Neural crest cell (in vitro differentiated cells): ENCODE measurements at regions not wholly inside any gene's neighbourhood (a gene's known extent, or its start where the extent isn't known, plus 50 kb on each side); places are given as distances from the start of the nearest gene placed in this dataset.

Source experiments
- DNase-seq: peaks from one replicate; pipeline ENCODE4 v3.0.0; 2021; ENCODE audit warnings: low read depth, mixed read lengths, low spot score
- H3K27ac Mint-ChIP-seq: one replicate; pipeline ENCODE4 v1.8.0; 2021; ENCODE audit warnings: mild to moderate bottlenecking, mixed read lengths; ENCODE audit not compliant: unreplicated experiment
- H3K27me3 Mint-ChIP-seq: 2 replicates; pipeline ENCODE4 v1.8.0; 2021; ENCODE audit warnings: low read depth, mild to moderate bottlenecking, mixed read lengths
- H3K36me3 Mint-ChIP-seq: 2 replicates; pipeline ENCODE4 v1.8.0; 2021; ENCODE audit warnings: low read depth, mild to moderate bottlenecking, mixed read lengths
- H3K4me1 Mint-ChIP-seq: 2 replicates; pipeline ENCODE4 v1.8.0; 2021; ENCODE audit warnings: mixed read lengths
- H3K4me3 Mint-ChIP-seq: one replicate; pipeline ENCODE4 v1.8.0; 2021; ENCODE audit warnings: mild to moderate bottlenecking, mixed read lengths
- H3K9me3 Mint-ChIP-seq: 2 replicates; pipeline ENCODE4 v1.8.0; 2021; ENCODE audit warnings: mixed read lengths
- TF ChIP-seq, protein P1 (sequence below): fragments of 200-600 bp; sonication (generic); conservative IDR thresholded peaks from 2 replicates; pipeline ENCODE4 v1.5.0; 2021; ENCODE audit warnings: antibody characterized with exemption, mild to moderate bottlenecking

- Mint-ChIP-seq H3K4me3 (no peak overlapping the region), H3K9me3 (peaks cover 17% of the 10 kb centered on the region), H3K36me3 (no peaks in the 10 kb centered on the region), H3K27ac (no peak overlapping the region), H3K27me3 (no peaks in the 10 kb centered on the region), H3K4me1 (no peaks in the 10 kb centered on the region)
- TF ChIP-seq, protein P1, sequence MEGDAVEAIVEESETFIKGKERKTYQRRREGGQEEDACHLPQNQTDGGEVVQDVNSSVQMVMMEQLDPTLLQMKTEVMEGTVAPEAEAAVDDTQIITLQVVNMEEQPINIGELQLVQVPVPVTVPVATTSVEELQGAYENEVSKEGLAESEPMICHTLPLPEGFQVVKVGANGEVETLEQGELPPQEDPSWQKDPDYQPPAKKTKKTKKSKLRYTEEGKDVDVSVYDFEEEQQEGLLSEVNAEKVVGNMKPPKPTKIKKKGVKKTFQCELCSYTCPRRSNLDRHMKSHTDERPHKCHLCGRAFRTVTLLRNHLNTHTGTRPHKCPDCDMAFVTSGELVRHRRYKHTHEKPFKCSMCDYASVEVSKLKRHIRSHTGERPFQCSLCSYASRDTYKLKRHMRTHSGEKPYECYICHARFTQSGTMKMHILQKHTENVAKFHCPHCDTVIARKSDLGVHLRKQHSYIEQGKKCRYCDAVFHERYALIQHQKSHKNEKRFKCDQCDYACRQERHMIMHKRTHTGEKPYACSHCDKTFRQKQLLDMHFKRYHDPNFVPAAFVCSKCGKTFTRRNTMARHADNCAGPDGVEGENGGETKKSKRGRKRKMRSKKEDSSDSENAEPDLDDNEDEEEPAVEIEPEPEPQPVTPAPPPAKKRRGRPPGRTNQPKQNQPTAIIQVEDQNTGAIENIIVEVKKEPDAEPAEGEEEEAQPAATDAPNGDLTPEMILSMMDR = no peak
- DNase-seq = no peak
Measured at GRCh38 chr7:46725136-46725535, 804.1 kb upstream of the IGFBP3 start.

- H3K27ac Mint-ChIP-seq = no peak overlapping the region
- H3K27me3 Mint-ChIP-seq = no peaks in the 10 kb centered on the region
- H3K4me3 Mint-ChIP-seq = no peak overlapping the region
- DNase-seq = no peak
- TF ChIP-seq, protein P1 = no peak
- no peaks in the 10 kb centered on the region for H3K36me3 Mint-ChIP-seq
- no peaks in the 10 kb centered on the region for H3K4me1 Mint-ChIP-seq
- H3K9me3 Mint-ChIP-seq = peaks cover 17% of the 10 kb centered on the region
Measured at GRCh38 chr7:46723742-46724141, 802.7 kb upstream of the IGFBP3 start.

GRCh38 chr7:46723003-46723402 lies 801.9 kb upstream of the IGFBP3 start:
- Mint-ChIP-seq H3K9me3 (peaks cover 15% of the 10 kb centered on the region), H3K27me3 (no peaks in the 10 kb centered on the region), H3K27ac (no peak overlapping the region), H3K4me1 (no peaks in the 10 kb centered on the region), H3K36me3 (no peaks in the 10 kb centered on the region), H3K4me3 (no peak overlapping the region)
- no peak for DNase-seq
- TF ChIP-seq, protein P1 = no peak

DNA sequence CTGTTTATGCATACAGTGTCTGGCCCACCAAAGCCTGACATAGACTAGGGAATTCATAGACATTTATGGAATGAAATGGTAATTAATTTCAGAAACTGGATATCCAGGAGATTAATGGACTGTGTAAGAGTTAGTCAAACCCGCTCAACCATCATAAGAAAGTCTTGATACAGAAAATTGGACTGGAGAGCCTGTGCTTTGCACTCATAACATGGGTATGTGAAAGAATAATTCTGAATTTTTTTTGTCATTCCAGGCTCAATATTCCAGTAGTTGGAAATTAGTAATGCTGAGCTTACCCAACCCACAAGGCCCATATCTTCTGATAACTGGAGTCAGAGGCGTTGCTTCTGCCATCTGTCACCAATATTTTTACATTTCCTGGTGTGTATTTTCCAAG lies 799.7 kb upstream of the IGFBP3 start:
- no peaks in the 10 kb centered on the region for H3K36me3 Mint-ChIP-seq
- no peak for DNase-seq
- no peaks in the 10 kb centered on the region for H3K4me1 Mint-ChIP-seq
- no peak overlapping the region for H3K4me3 Mint-ChIP-seq
- H3K27ac Mint-ChIP-seq = no peak overlapping the region
- H3K9me3 Mint-ChIP-seq = peaks cover 7% of the 10 kb centered on the region
- TF ChIP-seq, protein P1 = no peak
- no peaks in the 10 kb centered on the region for H3K27me3 Mint-ChIP-seq

GRCh38 chr7:46719616-46720015 lies 798.5 kb upstream of the IGFBP3 start:
- Mint-ChIP-seq H3K27ac (no peak overlapping the region), H3K27me3 (no peaks in the 10 kb centered on the region), H3K36me3 (no peaks in the 10 kb centered on the region), H3K4me1 (no peaks in the 10 kb centered on the region), H3K4me3 (no peak overlapping the region), H3K9me3 (peaks cover 7% of the 10 kb centered on the region)
- no peak for DNase-seq
- TF ChIP-seq, protein P1 = no peak

GRCh38 chr7:46716926-46717325 lies 795.9 kb upstream of the IGFBP3 start:
- Mint-ChIP-seq H3K9me3 (peaks cover 7% of the 10 kb centered on the region), H3K27me3 (no peaks in the 10 kb centered on the region), H3K4me3 (no peak overlapping the region), H3K27ac (no peak overlapping the region), H3K4me1 (no peaks in the 10 kb centered on the region), H3K36me3 (no peaks in the 10 kb centered on the region)
- no peak for DNase-seq
- TF ChIP-seq, protein P1 = no peak
